Left ventricle myocardium inferior (tissue), 1 donor: ENCODE measurements at regions not wholly inside any gene's neighbourhood (a gene's known extent, or its start where the extent isn't known, plus 50 kb on each side); places are given as distances from the start of the nearest gene placed in this dataset.
A peak's percentile ranks its signal among the peaks of the same experiment; 100 is the strongest.

Experiments
- DNase-seq: peaks from one replicate; pipeline ENCODE4 v3.0.0-alpha.2; 2020
- H3K27ac ChIP-seq: fragments of 200-600 bp; replicated peaks from 2 replicates; pipeline ENCODE4 v1.8.0; 2021
- H3K27me3 ChIP-seq: fragments of 200-600 bp; 2 replicates; pipeline ENCODE4 v1.8.0; 2021; ENCODE audit warnings: low read depth
- H3K36me3 ChIP-seq: fragments of 200-600 bp; 2 replicates; pipeline ENCODE4 v1.8.0; 2021
- H3K4me1 ChIP-seq: fragments of 200-600 bp; 2 replicates; pipeline ENCODE4 v1.8.0; 2021
- H3K4me3 ChIP-seq: fragments of 200-600 bp; 2 replicates; pipeline ENCODE4 v1.8.0; 2021; ENCODE audit warnings: mild to moderate bottlenecking, moderate library complexity
- H3K9me3 ChIP-seq: fragments of 200-600 bp; replicated peaks from 2 replicates; pipeline ENCODE4 v1.8.0; 2021
- intact Hi-C: fragments of 100-400 bp; cut with micrococcal nuclease; formaldehyde crosslinking; loops from one replicate; pipeline ENCODE4 v1.11.0; 2022
- TF ChIP-seq, protein P1 (sequence below): fragments of 200-600 bp; IDR thresholded peaks from 2 replicates; pipeline ENCODE4 v1.8.0; 2021; ENCODE audit warnings: antibody characterized with exemption, mild to moderate bottlenecking, borderline replicate concordance
- donor health status: DM: no; HTN: yes; CAD: no; lungs with severe emphysema.

DNA sequence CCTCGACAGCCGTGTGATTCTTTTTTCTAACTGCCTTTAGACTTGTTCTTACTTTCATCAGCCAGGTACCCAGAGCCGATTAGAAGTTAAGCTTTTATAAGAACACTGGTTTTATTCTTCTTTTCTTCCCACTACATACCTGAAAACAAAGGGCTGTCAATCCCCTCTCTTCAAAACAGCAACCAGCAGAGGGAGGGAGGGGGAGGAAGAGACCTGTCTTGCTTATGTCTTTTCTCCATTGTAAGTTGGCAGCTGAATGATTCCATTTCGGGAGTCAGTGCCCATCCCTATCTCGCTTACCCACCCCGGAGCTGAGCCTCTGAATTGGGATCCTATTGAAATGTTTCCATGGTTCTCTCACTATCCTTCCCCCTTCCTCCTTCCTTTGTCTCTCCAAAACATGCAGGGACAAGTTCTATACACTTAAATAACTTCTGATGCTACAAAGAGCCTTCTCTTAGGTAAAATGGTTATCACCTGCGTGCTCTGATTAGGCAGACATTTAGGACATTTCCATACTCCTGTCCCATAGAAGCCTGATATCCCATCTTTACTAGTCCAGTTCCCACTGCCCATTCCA, 83.9 kb upstream of the WWC1 start:
- H3K4me3 ChIP-seq, result no peak overlapping the region
- H3K27ac ChIP-seq, result no peak overlapping the region
- TF ChIP-seq, protein P1, sequence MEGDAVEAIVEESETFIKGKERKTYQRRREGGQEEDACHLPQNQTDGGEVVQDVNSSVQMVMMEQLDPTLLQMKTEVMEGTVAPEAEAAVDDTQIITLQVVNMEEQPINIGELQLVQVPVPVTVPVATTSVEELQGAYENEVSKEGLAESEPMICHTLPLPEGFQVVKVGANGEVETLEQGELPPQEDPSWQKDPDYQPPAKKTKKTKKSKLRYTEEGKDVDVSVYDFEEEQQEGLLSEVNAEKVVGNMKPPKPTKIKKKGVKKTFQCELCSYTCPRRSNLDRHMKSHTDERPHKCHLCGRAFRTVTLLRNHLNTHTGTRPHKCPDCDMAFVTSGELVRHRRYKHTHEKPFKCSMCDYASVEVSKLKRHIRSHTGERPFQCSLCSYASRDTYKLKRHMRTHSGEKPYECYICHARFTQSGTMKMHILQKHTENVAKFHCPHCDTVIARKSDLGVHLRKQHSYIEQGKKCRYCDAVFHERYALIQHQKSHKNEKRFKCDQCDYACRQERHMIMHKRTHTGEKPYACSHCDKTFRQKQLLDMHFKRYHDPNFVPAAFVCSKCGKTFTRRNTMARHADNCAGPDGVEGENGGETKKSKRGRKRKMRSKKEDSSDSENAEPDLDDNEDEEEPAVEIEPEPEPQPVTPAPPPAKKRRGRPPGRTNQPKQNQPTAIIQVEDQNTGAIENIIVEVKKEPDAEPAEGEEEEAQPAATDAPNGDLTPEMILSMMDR, result no peak
- DNase-seq, result no peak
- intact Hi-C loops, result no loop called here
- H3K9me3 ChIP-seq, result no peaks in the 10 kb centered on the region
- peaks cover 24% of the 10 kb centered on the region for H3K36me3 ChIP-seq
- H3K27me3 ChIP-seq, result no peaks in the 10 kb centered on the region
- H3K4me1 ChIP-seq, result peaks cover 33% of the 10 kb centered on the region

DNA sequence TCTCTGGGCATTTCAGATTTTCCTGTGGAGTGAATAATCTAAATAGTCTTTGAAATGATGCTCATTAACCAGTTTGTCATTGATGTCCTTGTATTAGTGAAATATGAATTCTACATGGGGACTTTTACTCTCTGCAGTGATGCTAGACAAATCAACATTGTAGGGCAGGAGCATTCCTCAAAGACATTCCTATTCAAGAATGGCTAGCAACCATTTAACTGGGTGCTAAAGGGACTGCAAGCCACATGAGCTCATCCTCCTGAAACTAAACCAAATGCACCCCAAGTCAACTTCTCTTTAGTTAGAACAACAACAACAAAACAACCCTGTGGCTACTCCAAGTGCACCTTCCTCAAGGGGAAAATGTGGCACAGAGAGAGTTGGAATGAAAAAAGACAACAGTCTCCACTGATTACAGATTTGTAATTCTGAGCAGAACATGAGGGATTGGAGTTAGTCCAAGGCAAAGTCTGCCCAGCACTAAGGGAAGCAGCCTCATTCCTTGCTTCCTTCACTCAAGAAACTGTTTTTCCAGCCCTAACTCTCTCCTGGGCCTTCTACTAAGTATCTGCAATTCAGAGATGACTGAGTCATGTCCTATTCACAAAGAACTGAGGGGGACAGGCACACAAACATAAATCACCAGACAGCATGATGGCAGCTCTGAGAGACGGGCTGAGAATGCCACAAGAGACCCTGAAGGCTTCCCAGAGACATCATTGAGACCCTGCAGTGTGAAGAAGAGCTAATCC, 82.0 kb upstream of the WWC1 start:
- Histone ChIP-seq H3K4me1 (peaks cover 33% of the 10 kb centered on the region), H3K27me3 (no peaks in the 10 kb centered on the region), H3K36me3 (peaks cover 14% of the 10 kb centered on the region), H3K27ac (peak overlapping the region; percentile 45), H3K4me3 (no peak overlapping the region), H3K9me3 (no peaks in the 10 kb centered on the region)
- intact Hi-C loops, result no loop called here
- no peak for DNase-seq
- TF ChIP-seq, protein P1, result no peak

DNA sequence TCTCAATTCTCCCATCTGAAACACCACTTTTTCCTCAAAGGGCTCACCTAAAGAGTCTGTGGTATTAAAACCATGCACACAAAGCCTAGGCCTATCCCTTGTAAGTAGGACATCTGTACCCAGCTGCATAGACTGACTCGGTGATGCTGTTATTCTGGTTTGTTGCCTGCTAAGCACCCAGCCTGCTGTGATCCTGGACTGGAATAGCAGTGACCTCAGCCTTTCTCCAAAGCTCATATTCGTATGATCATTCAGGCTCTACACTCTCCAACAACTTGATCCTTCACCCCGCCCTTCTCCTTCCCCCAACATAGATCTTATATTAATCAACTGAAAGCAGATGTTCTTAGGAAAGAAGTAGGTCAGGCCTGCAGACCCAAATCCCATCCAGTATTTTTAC, 81.4 kb upstream of the WWC1 start:
- TF ChIP-seq, protein P1, result no peak
- DNase-seq, result no peak
- no peaks in the 10 kb centered on the region for H3K9me3 ChIP-seq
- no peaks in the 10 kb centered on the region for H3K27me3 ChIP-seq
- peak overlapping the region; percentile 45 for H3K27ac ChIP-seq
- no peak overlapping the region for H3K4me3 ChIP-seq
- intact Hi-C loops, result loop anchor here (5.0 to 10.0 kb wide), 2 partner anchors 95 to 478 kb away; no protein-coding TSS in a partner anchor
- peaks cover 14% of the 10 kb centered on the region for H3K36me3 ChIP-seq
- peaks cover 33% of the 10 kb centered on the region for H3K4me1 ChIP-seq

DNA sequence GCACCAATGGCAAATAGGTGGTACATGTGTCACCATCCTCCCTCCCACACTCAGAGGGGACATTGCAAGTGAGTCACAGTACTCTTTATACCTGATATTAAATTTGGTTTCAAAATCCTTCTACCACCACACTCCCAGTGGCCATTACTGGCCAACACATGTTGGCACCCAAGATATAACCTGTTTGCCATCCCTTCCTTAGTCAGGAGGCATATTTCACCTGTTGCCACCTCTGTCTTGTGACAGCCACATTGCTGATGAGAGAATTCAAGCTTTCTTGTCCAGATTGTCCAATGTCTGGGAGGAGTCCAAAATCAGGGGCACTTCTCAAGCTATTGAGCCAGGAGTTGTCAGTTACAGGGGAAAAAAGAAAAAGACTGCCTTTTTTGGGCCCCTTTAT, 80.2 kb upstream of the WWC1 start:
- intact Hi-C loops, result loop anchor here (5.0 to 10.0 kb wide), 2 partner anchors 96 to 479 kb away; no protein-coding TSS in a partner anchor
- Histone ChIP-seq H3K4me1 (peaks cover 29% of the 10 kb centered on the region), H3K36me3 (peaks cover 16% of the 10 kb centered on the region), H3K27ac (no peak overlapping the region), H3K9me3 (no peaks in the 10 kb centered on the region), H3K27me3 (no peaks in the 10 kb centered on the region), H3K4me3 (no peak overlapping the region)
- DNase-seq, result no peak
- TF ChIP-seq, protein P1, result no peak

- TF ChIP-seq, protein P1, result no peak
- H3K36me3 ChIP-seq, result peaks cover 16% of the 10 kb centered on the region
- intact Hi-C loops, result loop anchor here (5.0 to 10.0 kb wide), 2 partner anchors 97 to 480 kb away; no protein-coding TSS in a partner anchor
- no peaks in the 10 kb centered on the region for H3K27me3 ChIP-seq
- H3K4me3 ChIP-seq, result no peak overlapping the region
- H3K4me1 ChIP-seq, result peaks cover 29% of the 10 kb centered on the region
- H3K9me3 ChIP-seq, result no peaks in the 10 kb centered on the region
- no peak overlapping the region for H3K27ac ChIP-seq
- DNase-seq, result no peak
These were observed 79.5 kb upstream of the WWC1 start for GRCh38 chr5:168211936-168212335.
